GM23248 (cell line): ENCODE measurements at regions not wholly inside any gene's neighbourhood (a gene's known extent, or its start where the extent isn't known, plus 50 kb on each side); places are given as distances from the start of the nearest gene placed in this dataset.

ENCODE experiments used
- EZH2 ChIP-seq: fragments of 200-600 bp; sonication (generic); IDR thresholded peaks from 2 replicates; pipeline ENCODE4 v1.6.1; 2018; ENCODE audit warnings: antibody characterized with exemption, mild to moderate bottlenecking; ENCODE audit not compliant: insufficient read depth, poor library complexity, severe bottlenecking
- EZH2phosphoT487 ChIP-seq: fragments of 200-600 bp; sonication (generic); IDR thresholded peaks from 2 replicates; pipeline ENCODE4 v1.6.1; 2018; ENCODE audit warnings: antibody characterized with exemption, moderate library complexity, mild to moderate bottlenecking, low read depth; ENCODE audit not compliant: insufficient read depth

DNA sequence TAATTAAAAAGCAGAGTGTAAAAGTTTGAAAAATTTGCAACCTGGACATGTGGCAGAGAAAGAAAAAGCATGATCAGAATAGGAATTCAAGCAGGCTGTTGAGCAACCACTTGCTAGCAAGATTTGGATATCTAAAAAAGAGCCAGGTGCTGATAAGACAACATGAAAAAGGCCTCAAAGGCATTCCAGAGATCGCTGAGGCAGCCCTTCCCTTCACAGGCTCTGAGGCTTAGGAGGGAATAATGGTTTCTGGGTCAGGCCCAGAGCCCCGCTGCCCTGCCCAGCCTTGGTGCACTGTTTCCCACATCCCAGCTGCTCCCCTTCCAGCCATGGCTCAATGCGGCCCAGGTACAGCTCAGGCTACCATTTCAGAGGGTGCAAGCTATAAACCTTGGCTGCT is 64.1 kb upstream of the EEPD1 start:
- TF ChIP-seq EZH2phosphoT487 = no peak
- no peak for TF ChIP-seq EZH2
